IgD-negative memory B cell (primary cell): ENCODE measurements at regions not wholly inside any gene's neighbourhood (a gene's known extent, or its start where the extent isn't known, plus 50 kb on each side); places are given as distances from the start of the nearest gene placed in this dataset.

Source experiments
- H3K27ac Mint-ChIP-seq, 3 donors: one replicate each; pipeline ENCODE4 v1.8.0; 2020 to 2022; ENCODE audit warnings: mild to moderate bottlenecking in 3 of 3, mixed read lengths in 3 of 3, moderate library complexity in 1 of 3
- H3K27me3 Mint-ChIP-seq: one replicate; pipeline ENCODE4 v1.8.0; 2021; ENCODE audit warnings: mixed read lengths
- H3K36me3 Mint-ChIP-seq: one replicate; pipeline ENCODE4 v1.8.0; 2020; ENCODE audit warnings: mild to moderate bottlenecking, mixed read lengths
- H3K4me1 Mint-ChIP-seq, 3 donors: one replicate each; pipeline ENCODE4 v1.8.0; 2020 to 2022; ENCODE audit warnings: mixed read lengths in 3 of 3, mild to moderate bottlenecking in 1 of 3
- H3K4me3 Mint-ChIP-seq, 4 donors: one replicate each; pipeline ENCODE4 v1.8.0; 2020 to 2022; ENCODE audit warnings: mild to moderate bottlenecking in 4 of 4, mixed read lengths in 4 of 4, moderate library complexity in 3 of 4
- H3K9me3 Mint-ChIP-seq, 3 donors: one replicate each; pipeline ENCODE4 v1.8.0; 2020 to 2021; ENCODE audit warnings: mixed read lengths in 3 of 3, mild to moderate bottlenecking in 1 of 3

DNA sequence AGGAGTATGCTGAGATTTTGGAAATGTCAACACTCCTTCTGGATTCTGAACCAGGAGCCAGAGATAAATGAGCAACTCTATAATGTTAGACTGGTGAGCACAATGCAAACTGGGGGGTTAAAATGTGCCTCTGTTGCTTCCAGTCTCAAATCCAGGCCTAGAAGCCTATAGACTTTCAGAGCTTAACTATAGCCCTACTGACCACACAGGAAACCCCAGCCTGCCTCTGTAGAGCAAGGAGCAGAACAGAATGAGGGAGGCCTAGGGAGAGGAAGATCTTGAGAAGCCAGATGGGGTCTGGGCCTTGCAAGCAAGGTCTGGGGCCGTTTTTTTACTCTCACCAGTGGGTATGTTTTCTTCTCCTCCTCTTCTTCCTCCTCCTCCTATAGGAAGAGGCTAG is 225.4 kb upstream of the KITLG start:
- Mint-ChIP-seq H3K27ac (no peak overlapping the region), H3K4me3 (no peak overlapping the region), H3K36me3 (no peaks in the 10 kb centered on the region), H3K27me3 (no peaks in the 10 kb centered on the region), H3K9me3 (peaks cover 0 to 3% (median 0%) of the 10 kb centered on the region in 3 donors), H3K4me1 (no peaks in the 10 kb centered on the region)

DNA sequence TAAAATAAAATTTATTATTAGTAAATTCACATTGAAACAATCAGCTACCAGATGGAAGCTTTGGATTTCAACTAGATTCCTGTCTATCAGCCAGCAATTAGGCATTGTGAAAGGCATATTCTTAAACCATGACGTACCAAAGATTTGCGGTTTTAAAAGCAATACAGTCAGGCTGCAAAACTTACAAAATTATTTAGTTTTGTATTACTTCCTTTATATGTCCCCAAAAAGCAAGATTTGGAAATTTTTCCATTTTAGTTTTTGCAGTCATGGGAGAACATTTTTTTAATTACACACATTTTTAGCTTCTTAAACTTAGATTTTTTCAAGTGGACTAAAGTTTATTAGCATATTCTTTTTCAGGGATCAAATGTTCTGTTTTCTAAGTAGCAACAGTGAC is 225.0 kb upstream of the KITLG start:
- no peaks in the 10 kb centered on the region for H3K4me1 Mint-ChIP-seq
- no peak overlapping the region for H3K4me3 Mint-ChIP-seq
- no peaks in the 10 kb centered on the region for H3K27me3 Mint-ChIP-seq
- no peak overlapping the region for H3K27ac Mint-ChIP-seq
- peaks cover 0 to 4% (median 4%) of the 10 kb centered on the region in 3 donors for H3K9me3 Mint-ChIP-seq
- no peaks in the 10 kb centered on the region for H3K36me3 Mint-ChIP-seq

DNA sequence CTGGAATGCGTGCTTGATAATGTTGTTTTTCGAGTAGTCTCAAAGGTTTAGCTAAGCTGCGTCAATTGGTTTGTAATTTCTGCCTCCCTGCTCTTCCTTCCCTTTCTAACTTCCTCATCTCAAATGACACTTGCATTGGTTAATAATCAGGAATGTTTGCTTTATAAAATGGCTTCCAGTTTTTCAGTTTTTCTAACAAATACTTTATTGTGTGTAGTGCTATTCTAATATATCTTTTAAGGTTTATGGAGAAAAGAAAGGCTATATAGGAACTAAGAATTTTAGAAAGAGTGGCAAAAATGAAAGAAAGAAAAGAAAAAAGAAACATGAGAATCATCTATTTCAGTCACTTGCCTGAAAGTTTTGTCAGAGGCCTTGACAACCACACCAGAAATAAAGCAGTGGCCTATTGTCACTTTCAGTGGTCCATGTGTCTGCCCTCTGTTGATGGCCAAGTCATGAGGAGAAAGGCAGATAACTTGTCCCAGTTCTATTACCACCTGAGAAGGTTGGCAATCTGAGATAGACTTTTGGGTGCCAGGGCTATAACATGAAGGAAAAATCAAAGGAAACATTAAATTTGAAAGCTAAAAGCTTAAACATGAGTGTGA is 221.9 kb upstream of the KITLG start:
- Mint-ChIP-seq H3K36me3 (no peaks in the 10 kb centered on the region), H3K4me3 (no peak overlapping the region), H3K9me3 (peaks cover 2 to 8% (median 3%) of the 10 kb centered on the region in 3 donors), H3K27me3 (no peaks in the 10 kb centered on the region), H3K4me1 (no peaks in the 10 kb centered on the region), H3K27ac (no peak overlapping the region)

DNA sequence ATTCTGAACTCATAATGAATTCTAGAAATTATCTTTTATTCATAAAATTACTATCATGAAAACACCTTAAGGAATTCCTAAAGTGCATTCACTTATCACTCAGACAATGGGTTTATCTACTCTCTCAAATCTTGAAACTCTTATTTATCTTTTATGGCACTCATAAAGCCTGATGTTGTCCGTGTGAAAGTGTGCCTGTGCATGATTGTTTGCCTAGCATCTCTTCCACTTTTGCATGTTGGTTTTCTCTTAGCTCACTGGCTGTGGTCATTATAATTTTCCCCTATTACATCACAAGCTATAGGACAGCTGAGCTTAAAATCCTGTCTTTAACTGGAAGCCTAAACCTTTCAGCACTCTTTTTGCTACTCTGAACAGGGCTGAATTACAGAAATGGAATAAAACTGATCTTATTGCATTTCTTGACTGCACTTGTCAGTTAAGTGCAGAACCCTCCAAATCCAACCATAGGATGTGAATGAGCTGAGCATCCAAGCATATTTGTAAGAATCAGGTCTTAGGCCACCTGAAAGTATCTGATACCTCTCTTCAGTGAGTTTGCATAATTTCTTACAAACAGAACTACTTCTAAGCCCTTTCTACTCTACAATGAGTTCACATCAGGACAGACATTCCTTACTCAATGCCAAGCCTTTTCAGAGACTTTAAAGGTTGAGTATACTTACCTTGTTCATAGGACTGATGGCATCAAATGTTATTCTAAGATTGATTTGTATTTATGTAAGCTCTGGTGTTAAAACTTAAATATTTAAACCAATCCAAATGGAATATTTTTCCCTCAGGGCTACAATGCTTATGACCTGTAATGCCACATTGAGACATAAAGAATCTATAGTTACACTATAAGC is 221.2 kb upstream of the KITLG start:
- Mint-ChIP-seq H3K4me3 (no peak overlapping the region), H3K4me1 (no peaks in the 10 kb centered on the region), H3K9me3 (peaks cover 2 to 8% (median 3%) of the 10 kb centered on the region in 3 donors), H3K27me3 (no peaks in the 10 kb centered on the region), H3K36me3 (no peaks in the 10 kb centered on the region), H3K27ac (no peak overlapping the region)

DNA sequence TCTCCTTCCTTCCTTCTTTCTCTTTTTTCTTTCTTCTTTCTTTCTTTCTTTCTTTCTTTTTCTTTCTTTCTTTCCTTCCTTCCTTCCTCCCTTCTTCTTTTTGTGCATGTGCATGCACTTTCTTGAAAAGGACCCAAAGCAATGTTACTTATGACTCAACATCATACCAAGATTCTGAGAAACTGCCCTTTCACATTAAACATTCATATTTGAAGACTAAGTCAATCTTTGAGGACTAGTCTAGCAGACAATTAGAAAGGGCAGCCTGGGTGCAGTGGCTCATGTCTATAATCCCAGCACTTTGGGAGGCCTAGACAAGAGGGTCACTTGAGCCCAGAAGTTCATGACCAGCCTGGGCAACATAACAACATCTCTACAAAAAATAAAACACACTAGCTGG is 212.8 kb upstream of the KITLG start:
- no peaks in the 10 kb centered on the region for H3K4me1 Mint-ChIP-seq
- no peaks in the 10 kb centered on the region for H3K36me3 Mint-ChIP-seq
- no peak overlapping the region for H3K27ac Mint-ChIP-seq
- peaks cover 2 to 30% (median 5%) of the 10 kb centered on the region in 3 donors for H3K9me3 Mint-ChIP-seq
- no peaks in the 10 kb centered on the region for H3K27me3 Mint-ChIP-seq
- no peak overlapping the region for H3K4me3 Mint-ChIP-seq

DNA sequence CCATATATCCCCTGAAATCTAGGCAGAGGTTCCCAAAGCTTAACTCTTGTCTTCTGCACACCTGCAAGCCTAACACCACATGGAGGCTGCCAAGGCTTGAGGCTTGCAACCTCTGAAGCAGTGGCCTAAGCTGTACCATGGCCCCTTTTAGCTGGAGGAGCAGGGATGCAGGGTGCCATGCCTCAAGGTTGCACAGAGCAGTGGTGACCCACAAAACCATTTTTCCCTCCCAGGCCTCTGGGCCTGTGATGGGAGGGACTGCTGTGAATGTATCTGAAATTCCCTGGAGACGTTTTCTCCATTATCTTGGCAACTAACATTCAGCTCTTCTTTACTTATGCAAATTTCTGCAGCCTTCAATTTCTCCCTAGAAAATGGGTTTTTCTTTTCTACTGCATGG is 210.0 kb upstream of the KITLG start:
- Mint-ChIP-seq H3K9me3 (peaks cover 2 to 30% (median 4%) of the 10 kb centered on the region in 3 donors), H3K36me3 (peaks cover 1% of the 10 kb centered on the region), H3K27ac (no peak overlapping the region), H3K4me1 (no peaks in the 10 kb centered on the region), H3K4me3 (no peak overlapping the region), H3K27me3 (no peaks in the 10 kb centered on the region)

DNA sequence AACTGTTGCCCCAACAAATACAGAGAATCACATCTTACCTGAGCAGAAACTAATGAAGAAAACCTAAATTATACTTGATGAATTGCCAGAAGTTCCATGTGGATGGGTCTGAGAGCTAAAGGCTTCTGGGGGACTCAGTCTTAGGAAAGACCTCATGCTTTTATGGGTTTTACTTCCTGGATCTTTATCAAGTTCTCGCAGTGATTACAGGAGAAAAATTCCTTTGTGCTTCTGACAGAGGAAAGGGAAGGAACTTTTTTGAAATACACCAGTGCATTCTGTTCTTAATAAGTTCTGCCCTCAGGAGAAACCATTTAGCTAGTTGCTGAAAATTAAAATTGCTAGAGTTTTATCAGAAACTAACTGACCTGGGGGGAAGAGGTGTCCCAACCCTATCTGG is 203.9 kb upstream of the KITLG start:
- peaks cover 0 to 10% (median 2%) of the 10 kb centered on the region in 3 donors for H3K9me3 Mint-ChIP-seq
- peaks cover 3% of the 10 kb centered on the region for H3K27me3 Mint-ChIP-seq
- peaks cover 1% of the 10 kb centered on the region for H3K36me3 Mint-ChIP-seq
- no peak overlapping the region for H3K4me3 Mint-ChIP-seq
- H3K4me1 Mint-ChIP-seq: no peaks in the 10 kb centered on the region
- H3K27ac Mint-ChIP-seq: no peak overlapping the region

DNA sequence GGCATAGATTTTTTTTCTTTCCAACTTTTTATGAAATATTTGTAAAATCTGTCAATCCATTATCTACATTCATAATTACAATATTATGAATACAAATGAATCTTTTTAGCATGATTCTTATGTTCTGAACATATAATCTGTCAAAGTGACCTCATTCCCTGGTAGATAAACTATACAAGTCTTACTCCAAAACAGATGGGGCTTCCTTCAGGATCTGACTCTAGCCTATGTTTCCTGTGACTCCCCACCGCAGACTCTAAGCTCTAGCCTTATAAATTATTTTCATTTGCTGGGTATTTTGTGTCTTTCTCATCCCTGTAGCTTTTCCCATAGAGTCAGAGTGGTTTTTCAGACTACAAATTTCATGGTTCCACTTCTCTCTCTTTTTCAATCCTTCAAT is 202.1 kb upstream of the KITLG start:
- H3K4me1 Mint-ChIP-seq: no peaks in the 10 kb centered on the region
- H3K36me3 Mint-ChIP-seq: peaks cover 1% of the 10 kb centered on the region
- peaks cover 3% of the 10 kb centered on the region for H3K27me3 Mint-ChIP-seq
- H3K4me3 Mint-ChIP-seq: no peak overlapping the region
- peaks cover 0 to 10% (median 4%) of the 10 kb centered on the region in 3 donors for H3K9me3 Mint-ChIP-seq
- no peak overlapping the region for H3K27ac Mint-ChIP-seq

DNA sequence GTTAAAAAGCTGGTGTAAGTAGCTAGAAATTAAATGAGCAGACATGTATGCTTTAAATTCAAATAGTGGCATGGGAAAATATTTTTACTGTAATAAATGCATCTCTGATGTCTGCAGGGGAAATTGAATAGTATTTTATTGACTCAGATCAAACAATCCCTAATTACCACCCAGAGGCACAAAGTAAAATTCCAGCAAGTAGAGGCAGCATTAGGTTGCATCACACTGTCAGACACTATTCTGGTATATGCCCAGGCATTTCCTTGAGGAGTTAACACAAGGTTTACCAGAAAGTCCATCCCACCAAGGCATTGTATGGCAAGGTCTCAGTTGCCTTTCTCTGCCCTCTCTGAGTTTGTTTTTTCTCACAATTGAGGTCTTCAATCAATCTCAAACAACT is 201.6 kb upstream of the KITLG start:
- Mint-ChIP-seq H3K4me3 (no peak overlapping the region), H3K9me3 (peaks cover 0 to 10% (median 4%) of the 10 kb centered on the region in 3 donors), H3K36me3 (peaks cover 1% of the 10 kb centered on the region), H3K4me1 (no peaks in the 10 kb centered on the region), H3K27me3 (peaks cover 3% of the 10 kb centered on the region), H3K27ac (no peak overlapping the region)

DNA sequence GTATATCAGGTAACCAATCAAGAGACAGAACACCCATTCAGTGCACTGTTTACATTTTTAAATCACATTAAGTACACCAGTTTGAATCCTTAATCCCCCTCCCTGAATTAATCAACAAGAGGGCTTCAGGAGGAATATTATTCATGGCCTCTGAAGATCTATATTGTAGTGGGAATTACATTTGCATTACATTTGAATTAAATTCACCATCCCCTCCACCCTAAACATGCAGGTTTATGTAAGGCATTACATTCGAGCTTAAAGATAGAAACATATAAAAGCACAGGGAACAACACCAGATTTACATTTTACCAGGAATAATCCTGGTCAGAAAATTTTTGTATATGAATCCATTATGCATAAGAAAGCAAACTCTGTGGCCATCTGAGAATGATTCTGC is 197.8 kb upstream of the KITLG start:
- peaks cover 0 to 4% (median 4%) of the 10 kb centered on the region in 3 donors for H3K9me3 Mint-ChIP-seq
- H3K4me3 Mint-ChIP-seq: no peak overlapping the region
- no peaks in the 10 kb centered on the region for H3K4me1 Mint-ChIP-seq
- no peak overlapping the region for H3K27ac Mint-ChIP-seq
- H3K36me3 Mint-ChIP-seq: no peaks in the 10 kb centered on the region
- peaks cover 3% of the 10 kb centered on the region for H3K27me3 Mint-ChIP-seq

DNA sequence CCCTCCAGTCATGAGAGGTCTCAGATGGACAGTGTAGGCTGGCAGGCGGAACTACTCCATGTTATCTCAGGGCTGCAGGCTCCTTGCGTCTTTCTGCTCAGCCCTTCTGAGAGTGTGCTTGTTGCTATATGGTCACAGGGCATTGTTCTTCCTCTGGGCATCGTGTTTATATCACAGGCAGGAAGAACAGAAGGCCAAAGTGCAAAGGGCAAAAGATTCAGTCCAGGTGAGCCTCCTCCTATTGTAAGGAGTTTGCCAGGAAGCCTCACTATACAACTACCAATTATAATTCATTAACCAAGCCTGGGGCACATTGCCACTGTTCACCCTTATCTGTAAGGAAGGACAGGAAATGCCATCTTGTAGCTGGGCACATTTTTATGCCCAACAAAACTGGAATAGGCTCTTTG is 195.5 kb upstream of the KITLG start:
- H3K36me3 Mint-ChIP-seq: no peaks in the 10 kb centered on the region

DNA sequence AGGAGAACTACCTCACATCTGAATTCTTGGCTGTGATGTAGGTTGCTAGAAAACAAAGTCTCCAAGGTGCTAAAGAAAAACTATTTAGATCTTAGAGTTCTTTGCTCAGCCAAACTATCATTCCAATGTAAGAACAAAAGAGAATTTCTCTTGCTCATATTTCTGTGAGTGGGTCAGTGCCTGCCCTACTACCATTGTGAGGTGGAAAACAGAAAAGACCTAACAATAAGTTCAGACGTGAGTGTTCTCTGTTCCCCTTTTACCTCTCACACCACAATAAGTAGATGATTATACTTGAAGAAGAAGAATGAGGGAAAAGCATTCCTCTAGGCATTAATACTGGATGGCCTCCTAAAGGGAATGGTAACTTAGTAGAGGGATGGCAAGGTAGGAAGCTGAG is 187.4 kb upstream of the KITLG start:
- Mint-ChIP-seq H3K27ac (no peak overlapping the region), H3K4me1 (no peaks in the 10 kb centered on the region), H3K36me3 (no peaks in the 10 kb centered on the region), H3K4me3 (no peak overlapping the region), H3K27me3 (no peaks in the 10 kb centered on the region), H3K9me3 (peaks cover 2 to 3% (median 2%) of the 10 kb centered on the region in 3 donors)

More for the DNA sequence above, 195.5 kb upstream of the KITLG start:
- Mint-ChIP-seq H3K27ac (no peak overlapping the region), H3K4me1 (no peaks in the 10 kb centered on the region), H3K27me3 (no peaks in the 10 kb centered on the region), H3K4me3 (no peak overlapping the region), H3K9me3 (peaks cover 0 to 4% (median 0%) of the 10 kb centered on the region in 3 donors)

DNA sequence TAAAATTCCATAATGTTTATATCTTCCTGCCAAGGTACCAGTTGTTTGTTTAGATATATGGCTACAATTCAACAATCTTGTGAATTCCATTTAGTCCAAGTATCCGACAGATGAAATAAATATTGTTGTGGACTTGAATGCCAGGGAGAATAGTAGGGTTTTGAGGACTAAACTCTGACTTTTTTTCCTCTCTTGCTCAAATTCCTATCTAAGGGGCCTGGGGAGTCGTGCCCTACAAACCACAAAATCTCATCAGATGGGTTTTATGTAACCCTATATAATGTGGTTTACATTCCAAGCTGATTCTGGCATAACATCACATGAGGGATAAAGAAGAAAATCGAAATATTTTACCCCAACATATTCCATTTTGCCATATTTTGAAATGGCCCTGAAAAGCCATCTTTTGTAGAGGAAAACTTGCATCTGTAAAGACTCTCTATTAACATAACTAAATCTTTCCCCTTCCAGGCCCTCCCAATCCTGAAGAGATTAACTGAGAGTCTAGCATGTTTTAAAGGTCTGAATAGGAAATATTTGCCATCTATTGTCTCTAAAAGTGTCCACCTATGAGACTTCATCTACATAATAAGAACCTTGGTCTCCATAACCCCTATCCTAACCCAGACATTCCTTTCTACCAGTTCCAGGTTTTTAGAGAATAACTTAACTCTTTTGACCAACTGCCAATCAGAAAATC is 184.7 kb upstream of the KITLG start:
- Mint-ChIP-seq H3K27ac (no peak overlapping the region), H3K4me1 (no peaks in the 10 kb centered on the region), H3K4me3 (no peak overlapping the region), H3K9me3 (peaks cover 2% of the 10 kb centered on the region in 3 donors), H3K36me3 (no peaks in the 10 kb centered on the region), H3K27me3 (no peaks in the 10 kb centered on the region)

DNA sequence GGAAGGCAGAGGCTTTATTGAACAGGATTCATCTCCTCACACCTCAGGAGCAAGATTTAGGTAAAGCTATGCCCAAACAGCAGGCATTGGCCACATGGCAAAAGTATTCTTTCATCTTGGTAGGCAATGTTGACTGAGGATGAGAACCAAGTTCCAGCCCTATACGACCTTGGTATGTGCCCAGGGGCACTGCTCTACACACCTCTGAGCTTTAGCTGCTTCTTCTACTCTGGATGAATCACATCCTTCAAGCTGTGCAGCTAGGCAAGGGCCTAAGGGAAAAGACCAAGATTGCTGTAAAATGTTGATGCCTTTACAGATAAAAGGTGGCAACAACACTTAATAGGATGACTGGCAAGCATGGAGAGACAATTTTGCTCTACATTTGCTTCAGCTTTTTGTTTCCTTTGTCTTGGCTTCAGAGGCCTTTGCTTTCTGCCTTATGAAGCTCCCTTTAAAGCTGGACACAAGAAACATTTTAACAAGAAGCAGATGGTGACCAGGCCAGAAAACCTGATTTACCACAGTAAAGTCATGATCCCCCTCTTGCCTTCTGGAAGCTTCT is 183.3 kb upstream of the KITLG start:
- no peaks in the 10 kb centered on the region for H3K4me1 Mint-ChIP-seq
- H3K36me3 Mint-ChIP-seq: no peaks in the 10 kb centered on the region
- H3K9me3 Mint-ChIP-seq: peaks cover 0 to 2% (median 1%) of the 10 kb centered on the region in 3 donors
- no peaks in the 10 kb centered on the region for H3K27me3 Mint-ChIP-seq
- H3K27ac Mint-ChIP-seq: no peak overlapping the region
- H3K4me3 Mint-ChIP-seq: no peak overlapping the region

DNA sequence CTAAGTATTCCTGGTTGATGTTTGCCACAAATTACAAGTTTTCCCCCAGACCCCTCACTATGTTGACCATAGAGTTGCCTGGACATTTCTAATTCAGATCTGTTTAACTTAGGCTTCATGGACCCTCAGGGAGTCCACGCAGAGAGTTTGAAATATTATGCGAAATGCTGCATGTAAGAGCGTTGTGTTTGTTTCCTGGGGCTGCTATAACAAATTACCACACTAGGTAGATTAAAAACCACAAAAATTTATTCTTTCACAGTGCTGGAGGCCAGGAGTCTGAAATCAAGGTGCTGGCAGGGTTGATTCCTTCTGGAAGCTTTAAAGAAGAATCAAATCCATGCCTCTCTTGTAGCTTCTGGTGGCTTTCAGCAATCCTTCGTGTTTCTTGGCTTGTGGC is 177.9 kb upstream of the KITLG start:
- H3K36me3 Mint-ChIP-seq: no peaks in the 10 kb centered on the region
- no peaks in the 10 kb centered on the region for H3K27me3 Mint-ChIP-seq
- no peak overlapping the region for H3K4me3 Mint-ChIP-seq
- no peak overlapping the region for H3K27ac Mint-ChIP-seq
- H3K9me3 Mint-ChIP-seq: peaks cover 0 to 7% (median 2%) of the 10 kb centered on the region in 3 donors
- no peaks in the 10 kb centered on the region for H3K4me1 Mint-ChIP-seq
